ENCODE measurements at regions not wholly inside any gene's neighbourhood (a gene's known extent, or its start where the extent isn't known, plus 50 kb on each side); places are given as distances from the start of the nearest gene placed in this dataset.
"Not testable (repeated sequence)": the region's sequence is repeated elsewhere in the genome, so short reads cannot be mapped to it uniquely, and the experiment has no call there.

DNA sequence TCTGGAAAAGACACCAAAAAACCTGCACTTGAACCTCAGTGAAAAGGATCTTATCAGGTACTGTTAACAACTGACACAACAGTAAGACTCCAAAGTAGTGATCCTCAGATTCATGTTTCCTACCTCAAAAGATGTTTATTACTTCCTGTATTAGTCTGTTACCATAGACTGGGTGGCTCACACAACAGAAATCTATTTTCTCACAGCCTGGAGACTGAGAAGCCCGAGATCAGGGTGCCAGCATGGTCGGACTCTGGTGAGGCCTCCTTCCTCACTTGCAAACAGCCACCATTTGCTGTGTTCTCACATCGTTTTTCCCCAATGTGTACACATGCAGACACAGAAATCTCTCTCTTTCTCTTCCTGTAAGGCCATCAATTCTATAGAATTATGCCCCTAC, 154.0 kb upstream of the THSD7A start:
- H3K4me3 ChIP-seq (ENCODE audit: low read length in 2 of 2), result no peak overlapping the region
- no peaks in the 10 kb centered on the region for H3K36me3 ChIP-seq (ENCODE audit: control insufficient read depth in 2 of 2, insufficient read depth in 2 of 2, low read length in 2 of 2)
- no peaks in the 10 kb centered on the region for H3K4me1 ChIP-seq (ENCODE audit: control insufficient read depth, insufficient read depth, low read length)
- no peaks in the 10 kb centered on the region for H3K9me3 ChIP-seq (ENCODE audit: control insufficient read depth in 2 of 2, low read length in 2 of 2)
- H3K27ac ChIP-seq (ENCODE audit: low read length), result no peak overlapping the region
- H3K9ac ChIP-seq (ENCODE audit: low read length in 2 of 2), result no peak overlapping the region
- no peaks in the 10 kb centered on the region for H3K27me3 ChIP-seq (ENCODE audit: control insufficient read depth in 1 of 2, insufficient read depth in 2 of 2, low read length in 2 of 2)

DNA sequence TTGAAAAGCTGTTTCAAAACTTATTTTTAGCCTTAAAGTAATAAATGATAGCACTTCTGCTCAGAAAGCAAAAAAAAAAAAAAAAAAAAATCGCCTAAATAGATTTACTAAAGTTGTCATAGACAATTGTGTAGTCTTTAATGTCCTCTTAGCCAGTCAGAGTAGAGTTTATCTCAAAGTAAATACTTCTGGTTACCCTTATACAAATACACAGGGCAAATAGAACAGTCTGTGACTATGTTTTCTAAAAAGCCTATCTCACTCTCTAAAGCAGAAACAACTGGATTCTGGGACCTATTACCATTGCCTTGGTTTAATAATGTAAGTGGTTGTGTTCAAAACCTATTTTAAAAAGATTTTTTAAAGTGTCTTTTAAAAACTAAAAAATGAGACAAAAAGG, 156.2 kb upstream of the THSD7A start:
- no peak overlapping the region for H3K4me3 ChIP-seq (ENCODE audit: low read length in 2 of 2)
- no peaks in the 10 kb centered on the region for H3K36me3 ChIP-seq (ENCODE audit: control insufficient read depth in 2 of 2, insufficient read depth in 2 of 2, low read length in 2 of 2)
- H3K9ac ChIP-seq (ENCODE audit: low read length in 2 of 2), result no peak overlapping the region
- no peaks in the 10 kb centered on the region for H3K27me3 ChIP-seq (ENCODE audit: control insufficient read depth in 1 of 2, insufficient read depth in 2 of 2, low read length in 2 of 2)
- H3K27ac ChIP-seq (ENCODE audit: low read length), result no peak overlapping the region
- H3K4me1 ChIP-seq (ENCODE audit: control insufficient read depth, insufficient read depth, low read length), result no peaks in the 10 kb centered on the region
- H3K9me3 ChIP-seq (ENCODE audit: control insufficient read depth in 2 of 2, low read length in 2 of 2), result no peaks in the 10 kb centered on the region

GRCh38 chr7:12002428-12002827, 170.4 kb upstream of the THSD7A start:
- no peaks in the 10 kb centered on the region for H3K27me3 ChIP-seq (ENCODE audit: control insufficient read depth in 1 of 2, insufficient read depth in 2 of 2, low read length in 2 of 2)
- H3K27ac ChIP-seq (ENCODE audit: low read length), result no peak overlapping the region
- no peaks in the 10 kb centered on the region for H3K9me3 ChIP-seq (ENCODE audit: control insufficient read depth in 2 of 2, low read length in 2 of 2)
- no peaks in the 10 kb centered on the region for H3K4me1 ChIP-seq (ENCODE audit: control insufficient read depth, insufficient read depth, low read length)
- no peak overlapping the region for H3K4me3 ChIP-seq (ENCODE audit: low read length in 2 of 2)
- no peak overlapping the region for H3K9ac ChIP-seq (ENCODE audit: low read length in 2 of 2)
- no peaks in the 10 kb centered on the region for H3K36me3 ChIP-seq (ENCODE audit: control insufficient read depth in 2 of 2, insufficient read depth in 2 of 2, low read length in 2 of 2)

- no peak overlapping the region for H3K27ac ChIP-seq (ENCODE audit: low read length)
- H3K9ac ChIP-seq (ENCODE audit: low read length in 2 of 2), result no peak overlapping the region
- H3K27me3 ChIP-seq (ENCODE audit: control insufficient read depth in 1 of 2, insufficient read depth in 2 of 2, low read length in 2 of 2), result no peaks in the 10 kb centered on the region
- no peaks in the 10 kb centered on the region for H3K9me3 ChIP-seq (ENCODE audit: control insufficient read depth in 2 of 2, low read length in 2 of 2)
- H3K4me3 ChIP-seq (ENCODE audit: low read length in 2 of 2), result no peak overlapping the region
- H3K36me3 ChIP-seq (ENCODE audit: control insufficient read depth in 2 of 2, insufficient read depth in 2 of 2, low read length in 2 of 2), result no peaks in the 10 kb centered on the region
- H3K4me1 ChIP-seq (ENCODE audit: control insufficient read depth, insufficient read depth, low read length), result no peaks in the 10 kb centered on the region
Measured at GRCh38 chr7:12004581-12004980, 172.6 kb upstream of the THSD7A start.

DNA sequence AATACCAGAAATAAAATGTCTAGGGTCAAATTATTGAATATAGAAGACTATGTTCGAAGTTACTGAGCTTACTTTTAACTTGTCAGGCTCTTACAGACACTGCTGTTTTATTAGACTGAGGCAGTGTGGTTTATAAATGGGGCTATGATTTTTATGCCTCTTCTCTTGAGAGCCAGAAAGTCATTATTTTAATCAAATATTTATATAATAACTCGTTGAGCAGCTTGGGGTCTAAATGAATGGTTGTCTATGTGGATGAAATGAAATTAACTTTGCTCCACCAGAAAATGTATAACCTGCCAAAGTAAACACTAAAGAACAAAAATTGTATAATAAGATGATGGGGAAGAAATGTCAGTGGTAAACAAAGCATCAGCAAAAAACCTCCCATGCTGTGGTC, 175.6 kb upstream of the THSD7A start:
- Histone ChIP-seq H3K9ac (ENCODE audit: low read length in 2 of 2) (no peak overlapping the region), H3K27ac (ENCODE audit: low read length) (no peak overlapping the region), H3K4me3 (ENCODE audit: low read length in 2 of 2) (no peak overlapping the region), H3K27me3 (ENCODE audit: control insufficient read depth in 1 of 2, insufficient read depth in 2 of 2, low read length in 2 of 2) (no peaks in the 10 kb centered on the region), H3K36me3 (ENCODE audit: control insufficient read depth in 2 of 2, insufficient read depth in 2 of 2, low read length in 2 of 2) (no peaks in the 10 kb centered on the region), H3K9me3 (ENCODE audit: control insufficient read depth in 2 of 2, low read length in 2 of 2) (no peaks in the 10 kb centered on the region), H3K4me1 (ENCODE audit: control insufficient read depth, insufficient read depth, low read length) (no peaks in the 10 kb centered on the region)

DNA sequence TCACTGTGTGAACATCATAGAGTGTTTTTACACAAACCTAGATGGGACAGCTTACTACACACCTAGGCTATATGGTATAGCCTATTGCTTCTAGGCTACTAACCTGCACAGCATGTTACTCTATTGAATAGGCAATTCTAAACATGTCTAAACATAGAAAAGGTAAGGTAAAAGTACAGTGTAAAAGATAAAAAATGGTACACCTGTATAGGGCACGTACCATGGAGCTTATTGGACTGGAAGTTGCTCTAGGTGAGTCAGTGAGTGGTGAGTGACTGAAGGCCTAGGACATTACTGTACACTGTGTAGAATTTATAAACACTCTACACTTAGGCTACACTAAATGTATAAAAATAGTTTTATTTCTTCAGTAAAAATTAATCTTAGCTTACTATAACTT, 182.0 kb upstream of the THSD7A start:
- no peaks in the 10 kb centered on the region for H3K27me3 ChIP-seq (ENCODE audit: control insufficient read depth in 1 of 2, insufficient read depth in 2 of 2, low read length in 2 of 2)
- H3K27ac ChIP-seq (ENCODE audit: low read length), result no peak overlapping the region
- H3K9me3 ChIP-seq (ENCODE audit: control insufficient read depth in 2 of 2, low read length in 2 of 2), result no peaks in the 10 kb centered on the region
- H3K4me1 ChIP-seq (ENCODE audit: control insufficient read depth, insufficient read depth, low read length), result no peaks in the 10 kb centered on the region
- H3K9ac ChIP-seq (ENCODE audit: low read length in 2 of 2), result no peak overlapping the region
- no peaks in the 10 kb centered on the region for H3K36me3 ChIP-seq (ENCODE audit: control insufficient read depth in 2 of 2, insufficient read depth in 2 of 2, low read length in 2 of 2)
- H3K4me3 ChIP-seq (ENCODE audit: low read length in 2 of 2), result no peak overlapping the region

DNA sequence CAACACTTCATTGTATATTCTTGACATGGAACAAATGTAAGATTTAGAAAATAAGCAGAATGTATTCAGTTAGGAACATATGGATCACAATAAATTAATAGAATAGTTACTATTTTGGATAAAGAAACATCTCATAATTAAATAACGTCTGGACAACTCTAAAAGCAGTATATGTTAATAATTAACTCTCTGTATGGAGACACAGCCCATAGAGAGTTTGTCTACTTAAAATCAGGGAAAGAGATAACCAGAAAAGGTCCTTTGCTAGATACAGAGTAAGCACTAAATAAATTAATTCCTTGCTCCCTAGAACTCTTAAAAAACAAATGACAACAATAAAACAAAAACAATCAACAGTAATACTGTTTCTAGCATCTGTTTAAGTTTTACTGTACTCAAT, 184.4 kb upstream of the THSD7A start:
- Histone ChIP-seq H3K4me1 (ENCODE audit: control insufficient read depth, insufficient read depth, low read length) (no peaks in the 10 kb centered on the region), H3K27me3 (ENCODE audit: control insufficient read depth in 1 of 2, insufficient read depth in 2 of 2, low read length in 2 of 2) (no peaks in the 10 kb centered on the region), H3K9ac (ENCODE audit: low read length in 2 of 2) (no peak overlapping the region), H3K27ac (ENCODE audit: low read length) (no peak overlapping the region), H3K36me3 (ENCODE audit: control insufficient read depth in 2 of 2, insufficient read depth in 2 of 2, low read length in 2 of 2) (no peaks in the 10 kb centered on the region), H3K9me3 (ENCODE audit: control insufficient read depth in 2 of 2, low read length in 2 of 2) (no peaks in the 10 kb centered on the region), H3K4me3 (ENCODE audit: low read length in 2 of 2) (no peak overlapping the region)

GRCh38 chr7:12017046-12017445, 185.0 kb upstream of the THSD7A start:
- H3K4me1 ChIP-seq (ENCODE audit: control insufficient read depth, insufficient read depth, low read length), result no peaks in the 10 kb centered on the region
- no peaks in the 10 kb centered on the region for H3K9me3 ChIP-seq (ENCODE audit: control insufficient read depth in 2 of 2, low read length in 2 of 2)
- no peaks in the 10 kb centered on the region for H3K36me3 ChIP-seq (ENCODE audit: control insufficient read depth in 2 of 2, insufficient read depth in 2 of 2, low read length in 2 of 2)
- H3K4me3 ChIP-seq (ENCODE audit: low read length in 2 of 2), result no peak overlapping the region
- H3K27ac ChIP-seq (ENCODE audit: low read length), result no peak overlapping the region
- no peak overlapping the region for H3K9ac ChIP-seq (ENCODE audit: low read length in 2 of 2)
- no peaks in the 10 kb centered on the region for H3K27me3 ChIP-seq (ENCODE audit: control insufficient read depth in 1 of 2, insufficient read depth in 2 of 2, low read length in 2 of 2)

GRCh38 chr7:12022011-12022410, 189.1 kb upstream of the TMEM106B start:
- not testable (repeated sequence) for H3K36me3 ChIP-seq (ENCODE audit: control insufficient read depth in 2 of 2, insufficient read depth in 2 of 2, low read length in 2 of 2); H3K4me3 ChIP-seq (ENCODE audit: low read length in 2 of 2); H3K9me3 ChIP-seq (ENCODE audit: control insufficient read depth in 2 of 2, low read length in 2 of 2); H3K27ac ChIP-seq (ENCODE audit: low read length); H3K4me1 ChIP-seq (ENCODE audit: control insufficient read depth, insufficient read depth, low read length); H3K27me3 ChIP-seq (ENCODE audit: control insufficient read depth in 1 of 2, insufficient read depth in 2 of 2, low read length in 2 of 2); H3K9ac ChIP-seq (ENCODE audit: low read length in 2 of 2)

DNA sequence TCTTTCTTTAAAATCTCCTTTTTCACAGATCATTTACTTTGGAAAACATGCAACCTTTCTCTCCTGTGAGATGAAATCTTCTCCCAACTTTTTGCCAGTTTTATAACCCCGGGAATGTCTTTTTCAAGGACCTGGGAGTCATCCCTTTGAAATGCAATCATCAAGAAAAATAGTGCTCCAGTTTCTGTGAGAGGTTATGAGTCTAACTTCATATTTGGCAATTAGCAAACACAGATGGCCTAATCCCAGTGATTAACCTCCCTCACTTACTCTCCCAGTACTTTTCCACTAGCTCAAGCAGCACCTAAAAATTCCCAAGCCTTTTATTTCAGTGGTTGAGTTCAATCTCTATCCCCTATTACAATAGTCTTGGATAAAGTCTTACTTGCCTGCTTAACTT, 185.8 kb upstream of the TMEM106B start:
- Histone ChIP-seq H3K27ac (ENCODE audit: low read length) (no peak overlapping the region), H3K4me3 (ENCODE audit: low read length in 2 of 2) (no peak overlapping the region), H3K9me3 (ENCODE audit: control insufficient read depth in 2 of 2, low read length in 2 of 2) (no peaks in the 10 kb centered on the region), H3K27me3 (ENCODE audit: control insufficient read depth in 1 of 2, insufficient read depth in 2 of 2, low read length in 2 of 2) (no peaks in the 10 kb centered on the region), H3K36me3 (ENCODE audit: control insufficient read depth in 2 of 2, insufficient read depth in 2 of 2, low read length in 2 of 2) (no peaks in the 10 kb centered on the region), H3K4me1 (ENCODE audit: control insufficient read depth, insufficient read depth, low read length) (no peaks in the 10 kb centered on the region), H3K9ac (ENCODE audit: low read length in 2 of 2) (no peak overlapping the region)

- Histone ChIP-seq H3K4me1 (ENCODE audit: control insufficient read depth, insufficient read depth, low read length) (no peaks in the 10 kb centered on the region), H3K27ac (ENCODE audit: low read length) (no peak overlapping the region), H3K27me3 (ENCODE audit: control insufficient read depth in 1 of 2, insufficient read depth in 2 of 2, low read length in 2 of 2) (no peaks in the 10 kb centered on the region), H3K9me3 (ENCODE audit: control insufficient read depth in 2 of 2, low read length in 2 of 2) (no peaks in the 10 kb centered on the region), H3K36me3 (ENCODE audit: control insufficient read depth in 2 of 2, insufficient read depth in 2 of 2, low read length in 2 of 2) (no peaks in the 10 kb centered on the region), H3K9ac (ENCODE audit: low read length in 2 of 2) (no peak overlapping the region), H3K4me3 (ENCODE audit: low read length in 2 of 2) (no peak overlapping the region)
Measured at GRCh38 chr7:12028508-12028907, 182.6 kb upstream of the TMEM106B start.

- H3K9ac ChIP-seq (ENCODE audit: low read length in 2 of 2), result no peak overlapping the region
- no peak overlapping the region for H3K4me3 ChIP-seq (ENCODE audit: low read length in 2 of 2)
- no peaks in the 10 kb centered on the region for H3K9me3 ChIP-seq (ENCODE audit: control insufficient read depth in 2 of 2, low read length in 2 of 2)
- no peaks in the 10 kb centered on the region for H3K27me3 ChIP-seq (ENCODE audit: control insufficient read depth in 1 of 2, insufficient read depth in 2 of 2, low read length in 2 of 2)
- no peaks in the 10 kb centered on the region for H3K36me3 ChIP-seq (ENCODE audit: control insufficient read depth in 2 of 2, insufficient read depth in 2 of 2, low read length in 2 of 2)
- no peak overlapping the region for H3K27ac ChIP-seq (ENCODE audit: low read length)
- no peaks in the 10 kb centered on the region for H3K4me1 ChIP-seq (ENCODE audit: control insufficient read depth, insufficient read depth, low read length)
Measured at GRCh38 chr7:12030116-12030515, 181.0 kb upstream of the TMEM106B start.
